CD14-positive monocyte (primary cell): ENCODE measurements at regions not wholly inside any gene's neighbourhood (a gene's known extent, or its start where the extent isn't known, plus 50 kb on each side); places are given as distances from the start of the nearest gene placed in this dataset.

ENCODE experiments used
- DNase-seq, 3 donors: peaks; one replicate each; pipeline ENCODE4 v3.0.0-alpha.2; 2011 to 2022
- H2AFZ ChIP-seq: 2 replicates; pipeline ENCODE4 v1.6.0; 2012; ENCODE audit warnings: mild to moderate bottlenecking, low read depth, low read length, inconsistent platforms; ENCODE audit not compliant: insufficient read depth, poor library complexity, severe bottlenecking
- H3K27ac ChIP-seq, 2 donors: 1 replicate in 1 of 2; 2 replicates in 1 of 2; pipeline ENCODE4 v1.5.1; 2012 to 2013; ENCODE audit warnings: low read length in 2 of 2, control low read depth in 1 of 2, inconsistent platforms in 1 of 2, low read depth in 1 of 2, mild to moderate bottlenecking in 1 of 2
- H3K27me3 ChIP-seq, 2 donors: one replicate each; pipeline versions ENCODE4 v1.6.0 to v1.6.1; 2011 to 2013; ENCODE audit warnings: low read length in 2 of 2; ENCODE audit not compliant: control insufficient read depth in 2 of 2, insufficient read depth in 2 of 2
- H3K36me3 ChIP-seq, 2 donors: replicated peaks in 1 of 2; 1 replicate in 1 of 2; 2 replicates in 1 of 2; pipeline versions ENCODE4 v1.5.1 to v1.6.1; 2012 to 2013; ENCODE audit warnings: low read length in 2 of 2, control low read depth in 1 of 2, inconsistent platforms in 1 of 2, mild to moderate bottlenecking in 1 of 2; ENCODE audit not compliant: insufficient read depth in 2 of 2, control insufficient read depth in 1 of 2
- H3K4me1 ChIP-seq, 2 donors: 1 replicate in 1 of 2; 2 replicates in 1 of 2; pipeline versions ENCODE4 v1.5.1 to v1.6.1; 2012 to 2013; ENCODE audit warnings: low read length in 2 of 2, control low read depth in 1 of 2, inconsistent platforms in 1 of 2, mild to moderate bottlenecking in 1 of 2, moderate library complexity in 1 of 2; ENCODE audit not compliant: insufficient read depth in 2 of 2, control insufficient read depth in 1 of 2
- H3K4me2 ChIP-seq: replicated peaks from 2 replicates; pipeline ENCODE3; 2012; ENCODE audit warnings: low read length, moderate library complexity, mild to moderate bottlenecking; ENCODE audit not compliant: poor library complexity, severe bottlenecking; ENCODE audit errors: extremely low read depth
- H3K4me3 ChIP-seq, 3 experiments: fragments of 200-600 bp in 1 of 3; sonication (generic) in 1 of 3; replicated peaks in 1 of 3; 1 replicate in 2 of 3; 2 replicates in 1 of 3; pipeline ENCODE4 v1.5.1; 2011 to 2013; ENCODE audit warnings: low read length in 3 of 3, mild to moderate bottlenecking in 3 of 3, control low read depth in 2 of 3, low read depth in 2 of 3, inconsistent platforms in 1 of 3, moderate library complexity in 1 of 3
- H3K79me2 ChIP-seq: 2 replicates; pipeline ENCODE4 v1.6.0; 2012; ENCODE audit warnings: mild to moderate bottlenecking, control low read depth, inconsistent platforms, low read length, moderate library complexity; ENCODE audit not compliant: insufficient read depth
- H3K9ac ChIP-seq: 2 replicates; pipeline ENCODE4 v1.6.0; 2017; ENCODE audit warnings: low read length, mild to moderate bottlenecking; ENCODE audit not compliant: insufficient read depth, poor library complexity, severe bottlenecking
- H3K9me3 ChIP-seq, 2 donors: replicated peaks in 1 of 2; 1 replicate in 1 of 2; 2 replicates in 1 of 2; pipeline versions ENCODE4 v1.5.1 to v1.6.1; 2012 to 2013; ENCODE audit warnings: low read length in 2 of 2, control low read depth in 1 of 2; ENCODE audit not compliant: control insufficient read depth in 1 of 2, insufficient read depth in 1 of 2
- H4K20me1 ChIP-seq: 2 replicates; pipeline ENCODE4 v1.6.0; 2012; ENCODE audit warnings: mild to moderate bottlenecking, low read length, control low read depth, moderate library complexity; ENCODE audit not compliant: insufficient read depth
- H3K27ac Mint-ChIP-seq, 7 donors: one replicate each; pipeline ENCODE4 v1.8.0; 2020; ENCODE audit warnings: mild to moderate bottlenecking in 7 of 7, mixed read lengths in 7 of 7, moderate library complexity in 6 of 7, inconsistent platforms in 2 of 7
- H3K27me3 Mint-ChIP-seq, 3 donors: one replicate each; pipeline ENCODE4 v1.8.0; 2021 to 2022; ENCODE audit warnings: low read depth in 3 of 3, mild to moderate bottlenecking in 3 of 3, mixed read lengths in 3 of 3, moderate library complexity in 3 of 3, inconsistent platforms in 1 of 3
- H3K36me3 Mint-ChIP-seq, 2 donors: one replicate each; pipeline ENCODE4 v1.8.0; 2020; ENCODE audit warnings: mixed read lengths in 2 of 2, inconsistent platforms in 1 of 2, mild to moderate bottlenecking in 1 of 2
- H3K4me1 Mint-ChIP-seq: one replicate; pipeline ENCODE4 v1.8.0; 2020; ENCODE audit warnings: mild to moderate bottlenecking, mixed read lengths
- H3K4me3 Mint-ChIP-seq, 2 donors: one replicate each; pipeline ENCODE4 v1.8.0; 2020; ENCODE audit warnings: mild to moderate bottlenecking in 2 of 2, mixed read lengths in 2 of 2, moderate library complexity in 1 of 2
- H3K9me3 Mint-ChIP-seq, 7 donors: one replicate each; pipeline ENCODE4 v1.8.0; 2020 to 2022; ENCODE audit warnings: mixed read lengths in 7 of 7, mild to moderate bottlenecking in 6 of 7, moderate library complexity in 6 of 7, inconsistent platforms in 2 of 7
- WGBS: methylation state at CpG from one replicate; pipeline ENCODE4 v1.1.5; 2013; ENCODE audit warnings: missing lambda C conversion rate; ENCODE audit not compliant: insufficient coverage; 5-methylcytosine and 5-hydroxymethylcytosine counted together
- intact Hi-C, 2 donors: fragments of 100-400 bp; cut with micrococcal nuclease; formaldehyde crosslinking; loops; one replicate each; pipeline versions ENCODE4 v1.15.0 to v1.15.1; 2023
- TF ChIP-seq, protein P1 (sequence below): fragments of 200-600 bp; IDR thresholded peaks from one replicate; pipeline ENCODE4 v1.8.0; 2022; ENCODE audit warnings: antibody characterized with exemption, mild to moderate bottlenecking

DNA sequence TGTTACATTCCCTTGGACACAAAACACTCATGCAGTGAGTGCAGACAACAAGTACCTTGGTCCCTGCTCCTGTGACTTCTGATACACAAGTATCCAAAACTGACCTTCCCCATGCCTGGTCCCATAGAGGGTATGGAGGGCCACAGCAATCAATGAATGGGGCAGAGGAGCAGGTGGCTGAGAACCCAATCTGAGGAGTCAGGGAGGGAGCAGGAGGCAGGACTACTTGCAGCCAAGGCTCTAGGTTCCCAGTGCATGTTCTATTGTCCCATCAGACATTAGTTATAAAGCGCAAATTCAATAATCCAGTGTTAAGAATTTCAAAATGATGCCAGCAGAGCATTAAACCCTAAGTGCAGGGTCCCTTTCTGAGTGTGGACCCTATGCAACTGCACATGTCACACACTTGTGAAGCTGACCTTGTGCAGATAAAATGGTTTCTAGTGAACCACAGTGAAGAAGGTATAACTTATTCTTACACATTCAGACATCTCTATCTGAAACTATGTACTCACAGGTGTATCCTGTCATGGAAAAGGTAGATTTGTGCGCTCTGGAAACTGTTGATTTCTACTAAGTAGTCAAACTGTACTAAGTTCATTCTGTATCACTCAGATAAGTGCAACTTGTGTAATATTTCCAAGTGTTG, 107.3 kb upstream of the ABI3BP start:
- no peaks in the 10 kb centered on the region for H3K9me3 ChIP-seq
- TF ChIP-seq, protein P1, sequence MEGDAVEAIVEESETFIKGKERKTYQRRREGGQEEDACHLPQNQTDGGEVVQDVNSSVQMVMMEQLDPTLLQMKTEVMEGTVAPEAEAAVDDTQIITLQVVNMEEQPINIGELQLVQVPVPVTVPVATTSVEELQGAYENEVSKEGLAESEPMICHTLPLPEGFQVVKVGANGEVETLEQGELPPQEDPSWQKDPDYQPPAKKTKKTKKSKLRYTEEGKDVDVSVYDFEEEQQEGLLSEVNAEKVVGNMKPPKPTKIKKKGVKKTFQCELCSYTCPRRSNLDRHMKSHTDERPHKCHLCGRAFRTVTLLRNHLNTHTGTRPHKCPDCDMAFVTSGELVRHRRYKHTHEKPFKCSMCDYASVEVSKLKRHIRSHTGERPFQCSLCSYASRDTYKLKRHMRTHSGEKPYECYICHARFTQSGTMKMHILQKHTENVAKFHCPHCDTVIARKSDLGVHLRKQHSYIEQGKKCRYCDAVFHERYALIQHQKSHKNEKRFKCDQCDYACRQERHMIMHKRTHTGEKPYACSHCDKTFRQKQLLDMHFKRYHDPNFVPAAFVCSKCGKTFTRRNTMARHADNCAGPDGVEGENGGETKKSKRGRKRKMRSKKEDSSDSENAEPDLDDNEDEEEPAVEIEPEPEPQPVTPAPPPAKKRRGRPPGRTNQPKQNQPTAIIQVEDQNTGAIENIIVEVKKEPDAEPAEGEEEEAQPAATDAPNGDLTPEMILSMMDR, result no peak
- H3K4me1 Mint-ChIP-seq, result no peaks in the 10 kb centered on the region
- 100% methylated on average over 1 of the region's 2 CpGs for WGBS
- H2AFZ ChIP-seq, result no peak overlapping the region
- intact Hi-C loops, result no loop called here
- H4K20me1 ChIP-seq, result no peaks in the 10 kb centered on the region
- H3K9ac ChIP-seq, result no peak overlapping the region
- H3K4me3 ChIP-seq, result no peak overlapping the region
- H3K4me3 Mint-ChIP-seq, result no peak overlapping the region
- no peak overlapping the region for H3K27ac Mint-ChIP-seq
- H3K27ac ChIP-seq, result no peak overlapping the region
- no peaks in the 10 kb centered on the region for H3K36me3 ChIP-seq
- no peak for DNase-seq
- no peaks in the 10 kb centered on the region for H3K79me2 ChIP-seq
- H3K27me3 ChIP-seq, result no peaks in the 10 kb centered on the region
- peaks cover 0 to 2% (median 0%) of the 10 kb centered on the region in 3 donors for H3K27me3 Mint-ChIP-seq
- no peaks in the 10 kb centered on the region for H3K36me3 Mint-ChIP-seq
- H3K9me3 Mint-ChIP-seq, result peaks cover 0 to 6% (median 1%) of the 10 kb centered on the region in 7 donors
- H3K4me2 ChIP-seq, result no peak overlapping the region
- no peaks in the 10 kb centered on the region for H3K4me1 ChIP-seq

DNA sequence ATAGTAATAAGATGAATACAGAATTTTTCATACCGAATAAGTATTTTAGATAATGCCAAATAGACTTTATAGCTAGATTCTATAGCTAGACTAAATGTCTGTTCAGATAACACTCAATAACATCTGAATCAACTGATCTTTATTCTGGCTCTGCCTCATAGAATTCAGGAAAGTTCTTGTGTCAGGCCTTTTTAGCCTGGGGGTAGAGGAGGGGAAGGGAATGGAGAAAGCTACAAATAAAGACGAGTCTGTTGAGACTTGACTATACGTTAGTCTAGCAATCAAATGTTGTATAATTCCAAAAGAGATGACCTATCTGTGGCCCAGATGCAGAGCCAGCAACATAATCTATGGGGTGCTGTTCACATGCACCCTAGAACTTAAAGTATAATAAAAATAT, 106.6 kb upstream of the ABI3BP start:
- Mint-ChIP-seq H3K9me3 (peaks cover 0 to 6% (median 1%) of the 10 kb centered on the region in 7 donors), H3K4me1 (no peaks in the 10 kb centered on the region), H3K27ac (no peak overlapping the region), H3K4me3 (no peak overlapping the region), H3K36me3 (no peaks in the 10 kb centered on the region), H3K27me3 (no peaks in the 10 kb centered on the region)
- no peaks in the 10 kb centered on the region for H3K36me3 ChIP-seq
- no peak overlapping the region for H3K9ac ChIP-seq
- H4K20me1 ChIP-seq, result no peaks in the 10 kb centered on the region
- H3K79me2 ChIP-seq, result no peaks in the 10 kb centered on the region
- TF ChIP-seq, protein P1, result no peak
- no CpG with 5 or more reads among the region's 3 CpGs for WGBS
- DNase-seq, result no peak
- no peak overlapping the region for H3K27ac ChIP-seq
- H3K27me3 ChIP-seq, result no peaks in the 10 kb centered on the region
- no peaks in the 10 kb centered on the region for H3K9me3 ChIP-seq
- intact Hi-C loops, result no loop called here
- H2AFZ ChIP-seq, result no peak overlapping the region
- no peak overlapping the region for H3K4me3 ChIP-seq
- no peak overlapping the region for H3K4me2 ChIP-seq
- no peaks in the 10 kb centered on the region for H3K4me1 ChIP-seq
